HEK293 (cell line): ENCODE measurements at regions not wholly inside any gene's neighbourhood (a gene's known extent, or its start where the extent isn't known, plus 50 kb on each side); places are given as distances from the start of the nearest gene placed in this dataset.

Experiments
- GLIS2 ChIP-seq: fragments of 450-650 bp; formaldehyde crosslinking; IDR thresholded peaks from 2 replicates; pipeline ENCODE4 v1.5.1; 2016; ENCODE audit warnings: missing biosample characterization, missing genetic modification characterization
- SCRT1 ChIP-seq: fragments of 450-650 bp; formaldehyde crosslinking; IDR thresholded peaks from 2 replicates; pipeline ENCODE4 v1.5.1; 2016; ENCODE audit warnings: missing biosample characterization, missing genetic modification characterization, borderline replicate concordance
- ZBTB21 ChIP-seq: fragments of 450-650 bp; formaldehyde crosslinking; IDR thresholded peaks from 2 replicates; pipeline ENCODE4 v1.5.1; 2017; ENCODE audit warnings: missing biosample characterization, missing genetic modification characterization
- ZNF350 ChIP-seq: fragments of 450-650 bp; formaldehyde crosslinking; IDR thresholded peaks from 2 replicates; pipeline ENCODE4 v1.5.0; 2017; ENCODE audit warnings: missing biosample characterization, mild to moderate bottlenecking, missing genetic modification characterization
- ZNF585B ChIP-seq: fragments of 450-650 bp; formaldehyde crosslinking; IDR thresholded peaks from 2 replicates; pipeline ENCODE4 v1.5.1; 2016; ENCODE audit warnings: missing biosample characterization, missing genetic modification characterization
- ZNF776 ChIP-seq: fragments of 450-650 bp; formaldehyde crosslinking; IDR thresholded peaks from 2 replicates; pipeline ENCODE4 v1.5.0; 2017; ENCODE audit warnings: missing biosample characterization, missing genetic modification characterization, borderline replicate concordance
- TF ChIP-seq, protein P1 (sequence below): fragments of 450-650 bp; formaldehyde crosslinking; IDR thresholded peaks from 2 replicates; pipeline ENCODE4 v1.5.1; 2016; ENCODE audit warnings: missing biosample characterization, missing genetic modification characterization
- TF ChIP-seq, protein P2 (sequence below): fragments of 450-650 bp; formaldehyde crosslinking; IDR thresholded peaks from 2 replicates; pipeline ENCODE4 v1.5.1; 2017; ENCODE audit warnings: missing biosample characterization, missing genetic modification characterization

DNA sequence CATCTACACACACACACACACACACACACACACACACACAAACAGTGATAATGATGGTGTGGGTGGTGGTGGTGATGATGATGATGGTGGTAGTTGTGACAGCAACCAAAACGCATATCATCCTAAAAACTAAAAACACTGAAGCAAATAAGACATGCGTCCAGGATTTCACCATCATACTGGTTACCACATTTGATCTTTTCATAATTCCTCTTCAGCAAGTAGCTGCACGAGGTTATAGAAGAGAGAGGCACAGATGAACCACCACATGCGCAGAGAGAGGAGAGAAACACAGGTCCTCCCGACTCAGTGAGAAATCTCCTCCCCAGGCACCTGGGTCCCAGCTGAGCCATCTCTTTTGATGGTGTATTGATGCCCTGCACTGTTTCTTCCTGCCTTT lies 393.3 kb downstream of the METTL4 start:
- TF ChIP-seq, protein P1, sequence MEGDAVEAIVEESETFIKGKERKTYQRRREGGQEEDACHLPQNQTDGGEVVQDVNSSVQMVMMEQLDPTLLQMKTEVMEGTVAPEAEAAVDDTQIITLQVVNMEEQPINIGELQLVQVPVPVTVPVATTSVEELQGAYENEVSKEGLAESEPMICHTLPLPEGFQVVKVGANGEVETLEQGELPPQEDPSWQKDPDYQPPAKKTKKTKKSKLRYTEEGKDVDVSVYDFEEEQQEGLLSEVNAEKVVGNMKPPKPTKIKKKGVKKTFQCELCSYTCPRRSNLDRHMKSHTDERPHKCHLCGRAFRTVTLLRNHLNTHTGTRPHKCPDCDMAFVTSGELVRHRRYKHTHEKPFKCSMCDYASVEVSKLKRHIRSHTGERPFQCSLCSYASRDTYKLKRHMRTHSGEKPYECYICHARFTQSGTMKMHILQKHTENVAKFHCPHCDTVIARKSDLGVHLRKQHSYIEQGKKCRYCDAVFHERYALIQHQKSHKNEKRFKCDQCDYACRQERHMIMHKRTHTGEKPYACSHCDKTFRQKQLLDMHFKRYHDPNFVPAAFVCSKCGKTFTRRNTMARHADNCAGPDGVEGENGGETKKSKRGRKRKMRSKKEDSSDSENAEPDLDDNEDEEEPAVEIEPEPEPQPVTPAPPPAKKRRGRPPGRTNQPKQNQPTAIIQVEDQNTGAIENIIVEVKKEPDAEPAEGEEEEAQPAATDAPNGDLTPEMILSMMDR (tag by site-specific recombination) = no peak
- TF ChIP-seq ZBTB21 (tag by site-specific recombination) = no peak
- no peak for TF ChIP-seq SCRT1
- no peak for TF ChIP-seq ZNF350 (tag by site-specific recombination)
- TF ChIP-seq ZNF585B (tag by site-specific recombination) = no peak
- TF ChIP-seq ZNF776 (tag by site-specific recombination) = no peak
- TF ChIP-seq, protein P2, sequence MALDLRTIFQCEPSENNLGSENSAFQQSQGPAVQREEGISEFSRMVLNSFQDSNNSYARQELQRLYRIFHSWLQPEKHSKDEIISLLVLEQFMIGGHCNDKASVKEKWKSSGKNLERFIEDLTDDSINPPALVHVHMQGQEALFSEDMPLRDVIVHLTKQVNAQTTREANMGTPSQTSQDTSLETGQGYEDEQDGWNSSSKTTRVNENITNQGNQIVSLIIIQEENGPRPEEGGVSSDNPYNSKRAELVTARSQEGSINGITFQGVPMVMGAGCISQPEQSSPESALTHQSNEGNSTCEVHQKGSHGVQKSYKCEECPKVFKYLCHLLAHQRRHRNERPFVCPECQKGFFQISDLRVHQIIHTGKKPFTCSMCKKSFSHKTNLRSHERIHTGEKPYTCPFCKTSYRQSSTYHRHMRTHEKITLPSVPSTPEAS (tag by site-specific recombination) = no peak
- no peak for TF ChIP-seq GLIS2
